Ramos (cell line): ENCODE measurements at regions not wholly inside any gene's neighbourhood (a gene's known extent, or its start where the extent isn't known, plus 50 kb on each side); places are given as distances from the start of the nearest gene placed in this dataset.

ENCODE experiments used
- in situ Hi-C: fragments of 300-500 bp; cut with MboI; formaldehyde crosslinking; loops from one replicate; pipeline ENCODE4 v1.14.3; 2022; ENCODE audit warnings: low sequenced_read_pairs; ENCODE audit not compliant: unreplicated experiment

DNA sequence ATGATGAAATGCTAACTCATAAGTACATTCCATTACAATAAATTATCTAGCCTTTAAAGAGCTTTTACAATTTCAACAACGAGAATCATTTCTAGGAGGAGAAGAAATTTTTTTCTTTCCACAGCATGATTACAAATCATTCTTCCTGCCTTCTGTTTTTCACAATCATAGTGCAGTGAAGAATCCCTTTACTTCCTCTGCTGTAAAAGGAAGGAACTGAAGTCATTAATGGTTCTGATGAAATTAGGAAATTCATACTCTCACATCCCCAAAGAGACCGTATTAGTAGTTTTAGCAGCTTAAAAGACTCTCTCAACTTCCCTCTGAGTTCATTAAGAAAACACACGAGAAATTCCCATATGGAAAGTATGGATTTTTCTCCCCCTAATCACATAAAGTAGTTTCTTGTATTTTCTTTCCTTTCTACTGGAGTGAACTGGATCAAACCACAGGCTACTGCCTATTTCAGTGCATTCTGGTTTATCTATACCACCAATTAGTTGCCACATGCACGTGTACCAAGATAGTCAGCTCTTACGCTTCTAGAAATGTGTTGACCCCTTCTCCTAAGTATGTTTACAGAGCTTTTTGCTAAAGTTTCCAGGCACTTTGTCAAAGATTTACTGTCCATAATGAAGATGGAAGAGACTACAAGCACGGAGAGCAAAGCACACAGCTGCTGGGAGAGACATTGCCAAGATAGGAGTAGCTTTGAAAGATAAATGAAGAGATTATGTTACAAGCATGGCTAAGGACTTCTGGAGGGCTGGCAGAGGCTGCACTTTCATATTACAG lies 58.9 kb upstream of the KITLG start:
- in situ Hi-C loops: no loop called here

DNA sequence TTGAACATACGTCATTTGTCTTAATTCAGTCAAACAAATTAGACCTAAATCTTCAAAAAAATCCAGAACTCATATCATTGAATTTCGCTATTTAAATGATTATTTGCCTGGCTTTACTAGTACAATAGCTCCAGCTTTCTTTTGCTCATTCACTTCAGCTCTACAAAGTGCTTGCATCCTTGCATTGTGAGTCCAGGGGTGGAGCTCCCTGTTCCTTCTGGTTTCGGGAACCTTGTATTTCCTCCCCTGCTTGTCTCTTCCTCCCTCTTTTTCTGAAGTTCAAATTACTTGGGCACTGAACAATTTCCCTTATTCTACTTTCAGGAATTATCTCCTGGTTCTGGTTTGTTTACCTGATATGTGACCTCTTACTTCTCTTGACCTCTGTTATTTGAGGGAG lies 58.1 kb upstream of the KITLG start:
- in situ Hi-C loops: no loop called here

DNA sequence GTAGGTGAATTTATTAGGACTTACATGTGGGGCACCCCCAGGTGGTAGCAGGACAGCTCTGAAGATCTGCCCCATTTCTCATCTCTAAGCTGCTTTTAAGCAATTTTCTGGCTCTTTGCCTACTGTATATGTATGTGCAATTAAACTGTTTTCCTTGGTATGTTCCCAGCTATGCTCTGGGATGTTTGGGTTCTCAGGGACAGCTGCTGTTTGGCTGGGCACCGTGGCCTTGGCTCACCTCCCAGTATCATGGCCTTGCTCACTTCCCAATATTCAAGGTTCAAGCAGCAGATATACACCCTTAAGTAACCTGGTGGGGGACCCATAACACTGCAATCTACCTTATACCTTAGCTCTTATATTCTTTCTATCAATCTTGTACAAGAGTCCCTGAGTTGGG lies 53.7 kb upstream of the KITLG start:
- in situ Hi-C loops: no loop called here

DNA sequence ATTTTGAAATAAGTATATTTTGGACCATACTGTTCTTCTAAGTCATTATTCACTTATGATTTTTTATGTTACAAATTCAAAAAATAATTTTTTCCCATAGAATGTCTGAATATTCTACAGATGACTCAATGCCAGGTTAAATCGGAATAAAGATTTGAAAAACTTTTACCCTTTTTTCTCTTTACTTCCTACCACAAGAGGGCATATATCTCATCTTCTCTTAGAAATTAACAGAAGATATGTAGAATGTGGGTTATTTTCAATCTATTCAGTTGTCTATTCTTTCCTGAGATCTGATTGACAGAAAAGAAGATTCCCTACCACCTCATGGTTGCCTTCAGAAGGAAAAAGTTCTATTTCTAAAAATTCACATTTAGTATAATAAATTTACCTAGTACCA lies 53.0 kb upstream of the KITLG start:
- in situ Hi-C loops: no loop called here

DNA sequence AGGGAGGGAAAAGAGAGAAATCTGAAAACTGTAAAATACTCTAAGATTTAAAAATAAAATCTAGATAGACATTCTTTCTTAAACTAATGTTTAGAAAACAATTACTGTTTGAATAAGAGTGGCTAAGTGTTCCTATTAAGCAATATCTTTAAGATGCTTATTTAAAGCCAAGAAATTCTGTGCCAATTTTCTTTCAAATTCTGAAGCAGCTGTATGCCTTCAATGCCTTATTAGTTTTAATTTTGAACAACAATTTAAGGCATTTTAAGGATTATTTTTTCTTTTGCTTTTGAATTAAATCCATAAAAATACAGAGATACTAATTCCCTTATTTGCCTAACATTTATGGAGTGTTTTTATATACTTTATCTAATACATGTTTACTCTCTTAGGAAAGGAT lies 50.3 kb upstream of the KITLG start:
- in situ Hi-C loops: no loop called here
